ENCODE measurements at regions not wholly inside any gene's neighbourhood (a gene's known extent, or its start where the extent isn't known, plus 50 kb on each side); places are given as distances from the start of the nearest gene placed in this dataset.

- TF ChIP-seq RFX5 (IDR thresholded peaks at IDR 0.05) (no peak), NFE2L2 (conservative IDR thresholded peaks at IDR 0.05; ENCODE audit: low read length) (no peak), KDM5A (IDR thresholded peaks at IDR 0.05) (no peak), RCOR1 (IDR thresholded peaks at IDR 0.05; ENCODE audit: low read depth, low read length) (no peak), HEYL (CRISPR knock-in tag; IDR thresholded peaks at IDR 0.05) (no peak), MAZ (IDR thresholded peaks at IDR 0.05; ENCODE audit: borderline replicate concordance, low read depth, low read length) (no peak), SMC3 (IDR thresholded peaks at IDR 0.05) (no peak), JUNB (IDR thresholded peaks at IDR 0.05) (no peak), ZNF302 (CRISPR knock-in tag; IDR thresholded peaks at IDR 0.05) (no peak), BHLHE40 (IDR thresholded peaks at IDR 0.05; ENCODE audit: low read depth, low read length) (no peak), RNF2 (IDR thresholded peaks at IDR 0.05; ENCODE audit: borderline replicate concordance, low read depth) (no peak), EP300 (IDR thresholded peaks at IDR 0.05) (no peak), POLR2AphosphoS2 (conservative IDR thresholded peaks at IDR 0.05; ENCODE audit: low read length) (no peak), MYC (IDR thresholded peaks at IDR 0.05; ENCODE audit: borderline replicate concordance, low read length) (no peak), CBX8 (IDR thresholded peaks at IDR 0.05) (no peak), PHF8 (IDR thresholded peaks at IDR 0.05; ENCODE audit: borderline replicate concordance, low read depth) (no peak), FOSB (CRISPR knock-in tag; IDR thresholded peaks at IDR 0.05) (no peak), ZSCAN20 (CRISPR knock-in tag; IDR thresholded peaks at IDR 0.05) (no peak), RARB (CRISPR knock-in tag; IDR thresholded peaks at IDR 0.05) (no peak)
- TF ChIP-seq, protein P1, sequence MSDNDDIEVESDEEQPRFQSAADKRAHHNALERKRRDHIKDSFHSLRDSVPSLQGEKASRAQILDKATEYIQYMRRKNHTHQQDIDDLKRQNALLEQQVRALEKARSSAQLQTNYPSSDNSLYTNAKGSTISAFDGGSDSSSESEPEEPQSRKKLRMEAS (IDR thresholded peaks at IDR 0.05), result no peak
- no peak for DNase-seq (ENCODE audit: low read depth in 1 of 2, low spot score in 1 of 2)
- FAIRE-seq, result no peak
- H3K27ac ChIP-seq, result no peak overlapping the region
- ChIA-PET CTCF (interaction anchor here (1.1 kb wide), 1 partner anchor 10 kb away, joined by 3 read pairs; no protein-coding TSS in a partner anchor), POLR2A (no interaction called here)
- H3K4me2 ChIP-seq, result no peak overlapping the region
- ATAC-seq, result no peak
- 0% methylated on average over 2 of the region's 2 CpGs for WGBS (ENCODE audit: missing lambda C conversion rate)
- H3K4me1 ChIP-seq, result no peaks in the 10 kb centered on the region
- no peak overlapping the region for H3K4me3 ChIP-seq
- H3K9me3 ChIP-seq, result no peaks in the 10 kb centered on the region
Observed at GRCh38 chr5:118696076-118696475, 292.3 kb downstream of the DTWD2 start.

DNA sequence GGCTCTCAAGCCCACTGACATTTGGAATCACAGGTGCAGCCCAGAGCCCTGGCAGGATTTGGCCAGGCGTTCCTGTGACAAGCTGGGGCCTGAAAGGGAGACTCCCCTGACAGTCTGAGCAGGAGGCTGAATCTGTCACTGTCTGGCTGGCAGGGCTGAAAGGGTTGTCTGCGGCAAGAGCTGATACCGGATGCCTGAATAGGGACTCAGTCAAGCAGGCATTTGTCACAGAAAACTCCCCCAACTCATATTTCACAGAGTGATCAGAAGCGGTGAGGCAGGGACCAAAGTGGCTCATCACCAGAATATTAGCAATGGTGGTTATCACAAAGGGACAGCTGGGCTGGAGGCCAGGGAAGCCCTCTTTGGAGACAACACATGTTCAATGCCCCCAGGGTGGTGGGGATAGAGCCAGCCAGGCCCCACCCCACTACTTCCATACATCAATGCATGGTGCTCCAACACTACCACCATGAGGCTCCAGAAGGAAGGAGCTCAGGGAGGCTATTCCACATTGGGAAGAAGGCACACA lies 295.5 kb downstream of the DTWD2 start:
- H3K4me3 ChIP-seq, result no peak overlapping the region
- ChIA-PET CTCF (interaction anchor here (0.6 kb wide), 1 partner anchor 19 kb away, joined by 3 read pairs; no protein-coding TSS in a partner anchor), POLR2A (no interaction called here)
- ATAC-seq (no peak), FAIRE-seq (no peak), DNase-seq (ENCODE audit: low read depth in 1 of 2, low spot score in 1 of 2) (no peak)
- H3K4me2 ChIP-seq, result no peak overlapping the region
- TF ChIP-seq POLR2A (IDR thresholded peaks at IDR 0.05; ENCODE audit: low read length) (no peak), CHD4 (IDR thresholded peaks at IDR 0.05; ENCODE audit: borderline replicate concordance) (no peak), CBX8 (IDR thresholded peaks at IDR 0.05) (no peak), EHMT2 (IDR thresholded peaks at IDR 0.05; ENCODE audit: low read depth) (no peak), JUN (IDR thresholded peaks at IDR 0.05) (no peak), MYC (IDR thresholded peaks at IDR 0.05; ENCODE audit: borderline replicate concordance, low read length) (no peak), RARB (CRISPR knock-in tag; IDR thresholded peaks at IDR 0.05) (no peak), KDM5A (IDR thresholded peaks at IDR 0.05) (no peak), HOXB5 (CRISPR knock-in tag; IDR thresholded peaks at IDR 0.05) (no peak), EP300 (IDR thresholded peaks at IDR 0.05) (no peak), ZNF302 (CRISPR knock-in tag; IDR thresholded peaks at IDR 0.05) (no peak), POLR2AphosphoS2 (conservative IDR thresholded peaks at IDR 0.05; ENCODE audit: low read length) (no peak), PHF8 (IDR thresholded peaks at IDR 0.05; ENCODE audit: borderline replicate concordance, low read depth) (no peak), RAD21 (conservative IDR thresholded peaks at IDR 0.05 in 1 of 2, IDR thresholded peaks at IDR 0.05 in 1 of 2) (no peak)
- TF ChIP-seq, protein P2, sequence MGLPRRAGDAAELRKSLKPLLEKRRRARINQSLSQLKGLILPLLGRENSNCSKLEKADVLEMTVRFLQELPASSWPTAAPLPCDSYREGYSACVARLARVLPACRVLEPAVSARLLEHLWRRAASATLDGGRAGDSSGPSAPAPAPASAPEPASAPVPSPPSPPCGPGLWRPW (IDR thresholded peaks at IDR 0.05), result no peak
- TF ChIP-seq, protein P3, sequence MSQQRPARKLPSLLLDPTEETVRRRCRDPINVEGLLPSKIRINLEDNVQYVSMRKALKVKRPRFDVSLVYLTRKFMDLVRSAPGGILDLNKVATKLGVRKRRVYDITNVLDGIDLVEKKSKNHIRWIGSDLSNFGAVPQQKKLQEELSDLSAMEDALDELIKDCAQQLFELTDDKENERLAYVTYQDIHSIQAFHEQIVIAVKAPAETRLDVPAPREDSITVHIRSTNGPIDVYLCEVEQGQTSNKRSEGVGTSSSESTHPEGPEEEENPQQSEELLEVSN (IDR thresholded peaks at IDR 0.05; ENCODE audit: borderline replicate concordance, low read depth), result no peak
- H3K27ac ChIP-seq, result no peak overlapping the region
- no peaks in the 10 kb centered on the region for H3K9me3 ChIP-seq
- WGBS (ENCODE audit: missing lambda C conversion rate), result 27% methylated on average over 3 of the region's 4 CpGs
- no peaks in the 10 kb centered on the region for H3K4me1 ChIP-seq
